ENCODE measurements at regions not wholly inside any gene's neighbourhood (a gene's known extent, or its start where the extent isn't known, plus 50 kb on each side); places are given as distances from the start of the nearest gene placed in this dataset.

DNA sequence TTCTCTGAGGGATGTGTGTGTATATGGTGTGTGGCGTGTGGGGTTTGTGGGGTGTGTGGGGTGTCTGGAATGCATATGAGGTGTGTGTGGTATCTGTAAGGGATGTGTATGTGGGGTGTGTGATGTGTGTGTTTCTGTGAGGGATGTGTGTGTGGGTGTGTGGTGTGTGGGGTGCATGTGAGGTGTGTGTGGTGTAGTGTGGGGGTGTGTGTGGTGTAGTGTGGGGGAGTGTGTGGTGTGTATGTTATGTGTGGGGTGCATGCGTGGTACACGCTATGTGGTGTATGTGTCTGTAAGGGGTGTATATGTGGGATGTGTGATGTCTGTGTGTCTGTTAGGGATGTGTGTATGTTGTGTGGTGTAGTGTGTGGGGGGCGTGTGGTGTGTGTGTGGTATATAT, 300.0 kb downstream of the FGF9 start:
- no peak for FAIRE-seq

- peak; percentile 58 for FAIRE-seq
Measured at GRCh38 chr13:21971662-21972621, 301.1 kb downstream of the FGF9 start.

DNA sequence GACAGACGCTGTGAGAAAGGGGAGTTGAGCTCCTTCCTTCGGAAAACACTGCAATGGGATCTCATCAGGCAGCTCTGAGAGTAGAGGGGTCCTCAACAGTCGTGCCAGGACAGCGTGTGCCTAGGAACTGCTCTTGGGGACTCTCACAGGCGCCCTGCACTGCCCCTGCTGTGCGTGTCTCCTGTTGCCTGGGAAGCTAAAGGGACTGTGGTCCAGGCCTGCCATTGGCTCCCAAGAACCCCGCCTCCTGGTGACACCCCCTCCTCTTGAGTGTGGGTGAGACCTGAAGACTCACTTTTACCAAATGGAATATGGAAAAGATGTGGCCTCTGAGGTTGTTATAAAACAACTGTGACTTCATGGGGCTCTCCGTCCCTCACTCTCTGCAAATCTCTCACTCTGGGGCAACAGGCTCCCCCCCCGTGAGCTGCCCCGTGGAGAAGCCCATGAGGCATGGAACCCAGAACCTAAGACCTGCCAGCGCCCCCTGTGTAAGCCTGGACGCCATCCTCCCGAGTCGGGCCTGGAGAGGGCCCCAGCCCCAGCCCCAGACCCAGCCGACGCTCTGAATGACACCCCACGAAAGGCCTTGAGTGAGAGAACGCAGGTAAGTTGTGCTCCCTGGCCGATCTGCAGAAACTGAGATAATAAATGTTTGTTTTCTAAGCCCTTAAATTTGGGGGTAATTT, 302.7 kb downstream of the FGF9 start:
- no peak for FAIRE-seq

- no peak for FAIRE-seq
Measured at GRCh38 chr13:21974741-21975140, 303.9 kb downstream of the FGF9 start.

GRCh38 chr13:21976159-21976558, 305.3 kb downstream of the FGF9 start:
- FAIRE-seq = no peak

- no peak for FAIRE-seq
Measured at GRCh38 chr13:21979161-21979806, 308.4 kb downstream of the FGF9 start.

- FAIRE-seq = no peak
Measured at GRCh38 chr13:21980049-21980448, 309.2 kb downstream of the FGF9 start.

GRCh38 chr13:21984156-21984555, 313.3 kb downstream of the FGF9 start:
- no peak for FAIRE-seq

DNA sequence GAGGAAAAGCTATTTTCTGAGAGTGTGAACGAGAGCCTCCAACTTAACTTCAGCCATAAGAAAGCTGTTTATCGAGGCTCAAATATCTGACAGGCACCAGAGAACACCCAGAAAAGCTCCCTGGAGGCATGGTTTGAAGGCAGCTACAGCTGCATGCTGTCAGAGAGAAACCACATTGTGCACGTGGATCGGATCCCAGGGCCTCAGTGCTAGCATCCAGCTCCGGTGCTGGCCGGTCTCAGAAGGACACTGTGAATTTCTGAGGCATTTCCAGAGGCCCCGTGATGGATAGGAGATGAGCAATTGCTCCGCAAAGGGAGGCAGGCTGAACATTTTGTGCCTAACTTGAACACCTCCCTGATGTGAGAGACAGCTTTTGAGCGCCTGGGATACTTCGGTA, 315.7 kb downstream of the FGF9 start:
- FAIRE-seq = no peak

GRCh38 chr13:21987793-21988192, 316.9 kb downstream of the FGF9 start:
- no peak for FAIRE-seq

GRCh38 chr13:21988624-21989023, 317.8 kb downstream of the FGF9 start:
- FAIRE-seq = no peak

DNA sequence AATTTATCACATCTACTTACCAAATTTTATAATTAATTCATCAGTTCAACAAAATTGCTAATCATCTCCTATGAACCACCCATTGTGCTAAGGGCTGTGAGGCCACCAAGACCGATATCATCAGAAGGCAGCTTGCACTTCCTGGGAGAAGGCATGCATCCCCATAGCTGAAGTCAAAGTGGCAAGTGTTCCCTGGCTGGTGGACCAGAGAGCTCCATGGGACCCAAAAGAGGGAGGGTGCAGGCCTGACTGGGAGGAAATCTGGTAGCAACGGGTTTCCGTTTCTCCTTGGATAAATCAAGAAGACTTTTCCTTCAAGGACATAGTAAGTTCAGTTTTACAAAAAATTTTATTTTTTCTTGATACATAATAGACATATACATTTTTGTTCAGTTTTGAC, 325.2 kb downstream of the FGF9 start:
- FAIRE-seq = no peak

GRCh38 chr13:21997726-21998125, 326.9 kb downstream of the FGF9 start:
- no peak for FAIRE-seq

DNA sequence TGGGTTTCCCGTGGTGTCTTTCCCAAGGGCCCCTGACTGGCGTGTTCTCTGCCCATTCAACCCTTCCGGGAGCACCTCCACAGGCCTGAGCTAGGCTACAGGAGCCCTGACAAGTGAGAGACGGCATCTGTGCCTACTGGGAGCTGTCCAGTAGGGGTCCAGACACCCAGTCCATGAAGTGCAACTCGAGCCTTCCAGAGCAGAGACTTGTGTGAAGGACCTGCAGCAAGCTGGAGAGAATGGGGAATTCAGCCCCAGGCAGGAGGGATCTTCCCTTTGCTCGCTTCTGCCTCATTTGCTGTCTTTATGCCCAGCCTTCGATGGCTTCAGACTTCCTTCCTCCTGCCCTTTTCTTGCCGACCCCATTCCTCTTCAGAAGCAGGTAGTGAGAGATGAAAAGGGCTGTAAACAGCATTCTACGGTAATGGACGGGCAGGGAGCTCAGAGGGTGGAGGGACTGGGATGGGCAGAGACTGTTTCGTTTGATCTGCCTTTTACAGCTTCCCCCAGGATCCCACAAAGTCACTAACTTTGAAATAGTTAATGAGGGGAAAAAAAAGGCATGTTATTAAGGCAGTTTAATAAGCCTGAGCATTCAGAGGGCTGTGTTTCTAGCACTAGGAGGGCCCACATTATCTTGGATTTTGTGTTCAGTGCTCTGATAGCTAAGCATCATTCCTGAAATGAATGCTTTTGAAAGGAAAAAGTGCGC, 327.6 kb downstream of the FGF9 start:
- FAIRE-seq = no peak

GRCh38 chr13:21999666-22000065, 328.8 kb downstream of the FGF9 start:
- no peak for FAIRE-seq

GRCh38 chr13:22000191-22000590, 329.3 kb downstream of the FGF9 start:
- no peak for FAIRE-seq

- FAIRE-seq = no peak
Measured at GRCh38 chr13:22001336-22001735, 330.5 kb downstream of the FGF9 start.

DNA sequence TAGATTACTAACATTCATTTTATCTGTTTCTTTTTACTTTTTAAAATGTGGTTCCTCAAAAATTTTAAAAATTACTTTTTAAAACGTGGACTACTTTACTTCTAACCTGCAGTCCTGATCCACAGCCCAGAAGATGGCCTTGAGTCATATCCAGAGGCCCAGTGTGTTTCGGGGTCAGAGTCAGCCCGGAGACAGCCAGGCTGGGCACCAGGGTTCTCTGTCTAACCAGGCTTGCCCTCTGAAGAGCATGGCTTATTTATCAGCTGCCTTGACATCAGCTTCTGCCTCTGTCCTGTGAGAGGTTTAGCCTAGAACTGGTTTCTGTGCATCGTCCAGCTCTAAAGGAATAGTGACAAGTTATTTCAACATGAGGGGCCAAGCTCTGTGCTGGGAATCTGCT, 332.0 kb downstream of the FGF9 start:
- FAIRE-seq = no peak

GRCh38 chr13:22009500-22009899, 338.6 kb downstream of the FGF9 start:
- FAIRE-seq = no peak

- no peak for FAIRE-seq
Measured at GRCh38 chr13:22009937-22010336, 339.1 kb downstream of the FGF9 start.

DNA sequence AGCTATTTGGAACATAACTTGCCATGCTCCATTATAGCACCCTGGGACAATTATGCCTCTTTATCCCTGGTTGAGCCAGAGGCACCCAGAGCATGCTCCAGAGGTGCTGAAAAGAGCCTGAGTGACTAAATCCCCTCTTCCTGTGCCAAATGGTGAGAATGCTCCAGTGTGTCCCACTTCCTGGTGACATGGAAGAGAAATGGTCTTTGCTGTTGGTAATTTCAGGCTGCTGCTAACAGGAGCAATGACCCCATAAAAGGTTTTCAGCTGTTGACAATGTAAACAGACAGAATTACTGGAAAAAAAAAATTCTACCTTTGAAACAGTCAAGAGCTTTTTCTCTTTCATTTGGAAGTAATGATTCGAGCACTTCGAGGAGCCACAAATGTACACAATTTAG, 341.8 kb downstream of the FGF9 start:
- FAIRE-seq = peak; percentile 56

GRCh38 chr13:22014469-22014868, 343.6 kb downstream of the FGF9 start:
- FAIRE-seq = no peak

- FAIRE-seq = no peak
Measured at GRCh38 chr13:22017226-22017625, 346.4 kb downstream of the FGF9 start.
